ENCODE measurements at regions not wholly inside any gene's neighbourhood (a gene's known extent, or its start where the extent isn't known, plus 50 kb on each side); places are given as distances from the start of the nearest gene placed in this dataset.

GRCh38 chr18:28995319-28995718 is 818.4 kb upstream of the CDH2 start:
- Histone ChIP-seq H3K4me1 (ENCODE audit: insufficient read depth, low read length) (no peaks in the 10 kb centered on the region), H3K23ac (ENCODE audit: insufficient read length, low read depth, low read length) (no peak overlapping the region), H3K27me3 (ENCODE audit: insufficient read depth, low read length) (no peaks in the 10 kb centered on the region), H3K18ac (ENCODE audit: insufficient read length, low read depth, low read length) (no peak overlapping the region), H3K14ac (ENCODE audit: insufficient read depth, low read length) (no peak overlapping the region), H2AFZ (ENCODE audit: low read length) (no peak overlapping the region), H3T11ph (ENCODE audit: low read length) (no peak overlapping the region), H2BK5ac (ENCODE audit: insufficient read length, low read length) (no peak overlapping the region), H3K9me3 (ENCODE audit: control insufficient read depth, low read depth, low read length) (no peaks in the 10 kb centered on the region), H4K5ac (ENCODE audit: insufficient read length, low read depth, low read length) (no peak overlapping the region), H3K56ac (ENCODE audit: insufficient read length, low read depth, low read length) (no peak overlapping the region), H4K91ac (ENCODE audit: insufficient read length, low read depth, low read length) (no peak overlapping the region), H3K79me2 (ENCODE audit: insufficient read depth, low read length) (no peaks in the 10 kb centered on the region), H2BK15ac (ENCODE audit: low read depth, low read length) (no peak overlapping the region), H2BK20ac (ENCODE audit: low read depth, low read length, poor library complexity, severe bottlenecking) (no peak overlapping the region), H3K27ac (ENCODE audit: insufficient read length, low read depth, low read length) (no peak overlapping the region), H2BK12ac (ENCODE audit: insufficient read length, low read depth, low read length) (no peak overlapping the region), H3K4me2 (ENCODE audit: insufficient read depth, insufficient read length, low read length) (no peak overlapping the region), H3K23me2 (ENCODE audit: insufficient read length, low read depth, low read length, poor library complexity, severe bottlenecking) (no peaks in the 10 kb centered on the region), H2BK120ac (ENCODE audit: low read depth, low read length, poor library complexity, severe bottlenecking) (no peak overlapping the region), H4K20me1 (ENCODE audit: control insufficient read depth, insufficient read depth, insufficient read length) (no peaks in the 10 kb centered on the region), H3K79me1 (ENCODE audit: insufficient read depth, low read depth, low read length, poor library complexity, severe bottlenecking) (no peaks in the 10 kb centered on the region), H3K4ac (ENCODE audit: low read depth, low read length) (no peak overlapping the region), H2AK5ac (ENCODE audit: insufficient read length, low read length) (no peak overlapping the region), H3K9ac (ENCODE audit: extremely low read depth, insufficient read length, low read length) (no peak overlapping the region), H4K8ac (replicated peaks; ENCODE audit: insufficient read length, low read depth, low read length) (no peak overlapping the region)
- Mint-ChIP-seq H3K27ac (no peak overlapping the region), H3K4me1 (peaks cover 2% of the 10 kb centered on the region in 2 experiments; a peak in 3 of 4 replicates), H3K9me3 (peaks cover 0 to under 1% of the 10 kb centered on the region in 2 experiments; a peak in 3 of 5 replicates), H3K36me3 (ENCODE audit: insufficient read depth in 1 of 3, low read depth in 3 of 3) (peaks cover 0 to 2% (median 0%) of the 10 kb centered on the region in 3 experiments; a peak in 2 of 7 replicates), H3K4me3 (no peak overlapping the region), H3K27me3 (ENCODE audit: low read depth) (no peaks in the 10 kb centered on the region)
- TF ChIP-seq, protein P1, sequence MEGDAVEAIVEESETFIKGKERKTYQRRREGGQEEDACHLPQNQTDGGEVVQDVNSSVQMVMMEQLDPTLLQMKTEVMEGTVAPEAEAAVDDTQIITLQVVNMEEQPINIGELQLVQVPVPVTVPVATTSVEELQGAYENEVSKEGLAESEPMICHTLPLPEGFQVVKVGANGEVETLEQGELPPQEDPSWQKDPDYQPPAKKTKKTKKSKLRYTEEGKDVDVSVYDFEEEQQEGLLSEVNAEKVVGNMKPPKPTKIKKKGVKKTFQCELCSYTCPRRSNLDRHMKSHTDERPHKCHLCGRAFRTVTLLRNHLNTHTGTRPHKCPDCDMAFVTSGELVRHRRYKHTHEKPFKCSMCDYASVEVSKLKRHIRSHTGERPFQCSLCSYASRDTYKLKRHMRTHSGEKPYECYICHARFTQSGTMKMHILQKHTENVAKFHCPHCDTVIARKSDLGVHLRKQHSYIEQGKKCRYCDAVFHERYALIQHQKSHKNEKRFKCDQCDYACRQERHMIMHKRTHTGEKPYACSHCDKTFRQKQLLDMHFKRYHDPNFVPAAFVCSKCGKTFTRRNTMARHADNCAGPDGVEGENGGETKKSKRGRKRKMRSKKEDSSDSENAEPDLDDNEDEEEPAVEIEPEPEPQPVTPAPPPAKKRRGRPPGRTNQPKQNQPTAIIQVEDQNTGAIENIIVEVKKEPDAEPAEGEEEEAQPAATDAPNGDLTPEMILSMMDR (conservative IDR thresholded peaks at IDR 0.05), result peak; percentile 42; the same call in 1 of the 3 replicates
- DNase-seq, result no peak
